KBM-7 (cell line): ENCODE measurements at regions not wholly inside any gene's neighbourhood (a gene's known extent, or its start where the extent isn't known, plus 50 kb on each side); places are given as distances from the start of the nearest gene placed in this dataset.
"Not testable (repeated sequence)": the region's sequence is repeated elsewhere in the genome, so short reads cannot be mapped to it uniquely, and the experiment has no call there.

Experiments
- DNase-seq: peaks from one replicate; pipeline ENCODE4 v3.0.0-alpha.2; 2015
- in situ Hi-C: fragments of 300-500 bp; cut with MboI; formaldehyde crosslinking; loops from 2 replicates; pipeline ENCODE4 v1.14.3; 2020; ENCODE audit warnings: low sequenced_read_pairs, low pct_unique_long_range_greater_than_20kb, mixed read lengths

DNA sequence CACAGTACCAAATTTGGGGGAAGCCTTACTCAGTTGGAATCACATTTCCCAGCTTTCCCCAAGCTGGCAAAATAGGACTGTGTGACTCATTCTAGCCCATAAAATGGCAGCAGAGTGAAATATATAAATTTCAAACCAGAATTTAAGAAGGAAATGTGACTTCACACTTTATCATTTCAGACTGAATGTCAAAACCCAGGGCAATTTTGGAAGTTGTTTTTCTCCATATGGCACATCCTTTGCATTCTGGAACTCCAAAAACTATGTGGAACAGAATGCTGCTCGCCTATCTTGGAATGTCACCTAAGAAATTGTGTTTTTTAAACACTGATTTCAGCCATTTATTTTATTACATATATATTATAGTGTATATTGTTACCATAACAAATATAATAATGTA, 424.7 kb upstream of the ST8SIA4 start:
- DNase-seq: no peak
- in situ Hi-C loops: no loop called here

DNA sequence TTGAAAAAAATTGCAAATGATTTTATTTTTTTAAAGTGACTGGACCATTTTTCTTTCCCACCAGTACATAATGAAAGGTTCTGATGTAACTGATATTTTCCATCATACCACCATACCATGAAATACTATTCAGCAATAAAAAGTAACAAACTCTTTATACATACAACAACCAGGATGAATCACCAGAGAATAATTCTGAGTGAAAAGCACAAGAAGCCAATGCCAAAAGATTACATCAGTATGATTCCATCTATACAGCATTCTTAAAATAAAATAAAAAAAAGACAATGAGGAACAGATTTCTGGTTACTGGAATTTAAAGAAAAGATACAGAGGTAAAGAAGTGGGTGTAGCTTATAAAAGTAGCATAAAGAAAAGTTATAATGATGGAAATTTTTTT, 423.7 kb upstream of the ST8SIA4 start:
- no peak for DNase-seq

GRCh38 chr5:101316401-101316800, 413.3 kb upstream of the ST8SIA4 start:
- DNase-seq, in situ Hi-C loops: not testable (repeated sequence)

More for the DNA sequence above, 423.7 kb upstream of the ST8SIA4 start:
- in situ Hi-C loops: no loop called here

DNA sequence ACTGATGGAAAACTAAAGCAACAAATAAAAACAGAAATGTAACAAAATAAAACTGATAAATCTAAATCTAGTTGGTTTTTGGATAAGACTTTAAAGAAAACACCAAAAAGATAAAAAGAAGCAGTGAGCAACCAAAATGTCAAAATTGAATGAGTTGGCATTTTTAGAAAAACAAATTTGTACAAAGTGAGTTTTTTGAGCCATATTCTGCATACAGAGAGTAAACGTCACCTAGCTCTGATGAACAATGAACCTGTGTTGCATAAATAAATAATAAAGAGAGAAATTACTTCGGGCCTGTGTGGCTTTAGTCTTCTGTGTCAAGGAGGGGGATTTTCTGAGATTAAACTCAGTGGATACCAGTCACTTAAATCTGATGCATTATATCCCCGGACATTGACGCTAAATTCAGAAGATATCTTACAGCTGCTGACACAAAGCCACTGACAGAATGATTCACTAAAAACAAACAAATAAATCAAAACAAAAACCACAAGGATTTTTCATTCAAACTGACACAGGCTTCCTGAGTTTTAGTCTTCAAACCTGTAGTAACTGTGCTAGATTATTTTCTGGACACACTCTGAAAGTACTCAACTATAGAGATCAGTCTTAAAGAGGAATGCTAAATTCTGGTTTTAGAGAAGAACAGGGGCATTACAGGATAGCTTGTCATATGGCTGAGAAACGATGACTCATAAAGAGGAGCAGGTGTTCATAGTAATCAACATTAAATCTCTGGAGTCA, 403.5 kb upstream of the ST8SIA4 start:
- DNase-seq: no peak
- in situ Hi-C loops: no loop called here

DNA sequence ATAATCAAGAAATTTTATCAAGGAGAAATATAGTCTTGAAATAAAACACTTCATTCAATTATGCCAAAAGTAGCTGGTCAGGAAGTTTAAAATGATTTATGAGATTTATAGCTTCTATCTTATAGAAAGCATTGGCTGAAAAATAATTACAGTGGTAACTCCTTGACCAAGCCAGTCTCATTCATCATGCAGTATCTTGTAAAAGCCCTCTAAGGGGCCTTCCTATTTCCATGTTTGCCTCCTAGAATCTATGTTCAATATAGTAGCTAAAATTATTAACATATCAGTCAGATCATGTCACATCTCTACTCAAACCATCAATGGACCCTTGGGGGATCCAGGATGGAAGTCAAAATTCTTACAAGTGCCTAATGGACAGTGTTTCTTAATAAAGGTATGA, 393.4 kb upstream of the ST8SIA4 start:
- DNase-seq: no peak
- in situ Hi-C loops: no loop called here

DNA sequence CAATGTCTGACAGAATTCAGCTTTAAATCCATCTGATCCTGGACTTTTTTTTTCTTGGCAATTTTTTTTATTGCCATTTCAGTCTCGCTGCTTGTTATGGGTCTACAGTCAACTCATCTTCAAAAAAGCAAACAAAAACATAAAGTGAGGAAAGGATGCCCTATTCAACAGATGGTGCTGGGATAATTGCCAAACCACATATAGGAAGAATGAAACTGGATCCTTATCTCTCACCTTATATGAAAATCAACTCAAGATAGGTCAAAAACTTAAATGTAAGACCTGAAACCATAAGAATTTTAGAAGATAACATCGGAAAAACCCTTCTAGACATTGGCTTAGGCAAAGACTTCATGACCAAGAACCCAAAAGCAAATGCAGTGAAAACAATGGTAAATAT, 389.1 kb upstream of the ST8SIA4 start:
- in situ Hi-C loops: no loop called here
- no peak for DNase-seq

- in situ Hi-C loops, DNase-seq: not testable (repeated sequence)
These were observed 387.7 kb upstream of the ST8SIA4 start for GRCh38 chr5:101290761-101291160.

DNA sequence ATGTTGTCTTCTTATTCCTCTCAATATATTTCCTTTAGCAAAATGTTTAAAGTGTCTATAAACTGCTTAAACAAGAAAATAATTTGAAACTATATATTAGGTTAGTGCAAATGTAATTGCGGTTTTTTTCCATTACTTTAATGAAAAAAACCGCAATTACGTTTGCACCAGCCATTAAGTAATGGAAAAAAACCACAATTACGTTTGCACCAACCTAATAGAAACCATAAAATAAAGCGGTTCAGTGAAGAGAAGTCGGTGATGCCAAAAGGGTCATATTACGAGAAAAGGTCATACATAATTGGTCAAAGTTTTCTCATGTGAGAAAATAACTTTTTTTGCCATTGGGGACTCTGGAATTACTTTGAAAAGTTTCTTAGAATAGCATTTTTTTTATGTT, 385.6 kb upstream of the ST8SIA4 start:
- in situ Hi-C loops: no loop called here
- DNase-seq: peak; percentile 32

GRCh38 chr5:101284736-101285375, 381.8 kb upstream of the ST8SIA4 start:
- DNase-seq: no peak
- in situ Hi-C loops: no loop called here

DNA sequence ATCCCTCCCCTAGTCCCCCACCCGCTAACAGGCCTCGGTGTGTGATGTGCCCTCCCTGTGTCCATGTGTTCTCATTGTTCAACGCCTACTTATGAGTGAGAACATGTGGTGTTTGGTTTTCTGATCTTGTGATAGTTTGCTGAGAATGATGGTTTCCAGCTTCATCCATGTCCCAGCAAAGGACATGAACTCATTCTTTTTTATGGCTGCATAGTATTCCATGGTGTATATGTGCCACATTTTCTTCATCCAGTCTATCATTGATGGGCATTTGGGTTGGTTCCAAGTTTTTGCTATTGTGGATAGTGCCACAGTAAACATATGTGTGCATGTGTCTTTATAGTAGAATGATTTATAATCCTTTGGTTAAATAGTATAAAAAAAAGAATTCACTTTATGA, 380.9 kb upstream of the ST8SIA4 start:
- in situ Hi-C loops, DNase-seq: not testable (repeated sequence)

- in situ Hi-C loops: no loop called here
These were observed 375.8 kb upstream of the ST8SIA4 start for GRCh38 chr5:101278917-101279316.

DNA sequence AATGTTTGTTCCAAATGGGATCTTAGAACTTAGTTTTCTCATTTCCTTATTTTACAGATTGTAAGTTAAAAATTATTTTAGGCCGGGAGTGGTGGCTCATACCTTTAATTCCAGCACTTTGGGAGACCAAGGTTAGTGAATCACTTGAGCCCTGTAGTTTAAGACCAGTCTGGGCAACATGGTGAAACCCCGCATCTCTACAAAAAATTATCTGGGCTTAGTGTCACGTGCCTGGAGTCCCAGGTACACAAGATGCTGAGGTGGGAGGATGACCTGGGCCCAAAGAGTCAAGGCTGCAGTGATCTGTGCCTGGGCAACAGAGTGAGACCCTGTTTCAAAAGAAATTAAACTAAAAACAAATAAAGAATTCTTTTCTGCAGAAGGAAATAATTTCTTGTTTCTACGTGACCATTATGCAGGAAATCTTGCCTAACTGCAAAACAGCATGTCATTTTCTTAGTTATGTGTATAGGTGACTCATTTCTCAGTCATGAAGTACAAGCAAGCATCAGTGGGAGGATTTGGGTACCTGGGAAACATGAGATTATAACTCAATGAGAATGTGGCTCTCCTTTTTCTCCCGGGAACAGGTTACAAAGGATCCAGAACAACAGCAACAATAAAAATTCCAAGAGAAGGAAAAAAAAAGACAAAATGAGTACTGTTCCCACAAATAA, 375.1 kb upstream of the ST8SIA4 start:
- in situ Hi-C loops: no loop called here
- no peak for DNase-seq

More at GRCh38 chr5:101278917-101279316, 375.8 kb upstream of the ST8SIA4 start:
- DNase-seq: no peak

GRCh38 chr5:101271945-101272344, 368.9 kb upstream of the ST8SIA4 start:
- no peak for DNase-seq
- in situ Hi-C loops: no loop called here

DNA sequence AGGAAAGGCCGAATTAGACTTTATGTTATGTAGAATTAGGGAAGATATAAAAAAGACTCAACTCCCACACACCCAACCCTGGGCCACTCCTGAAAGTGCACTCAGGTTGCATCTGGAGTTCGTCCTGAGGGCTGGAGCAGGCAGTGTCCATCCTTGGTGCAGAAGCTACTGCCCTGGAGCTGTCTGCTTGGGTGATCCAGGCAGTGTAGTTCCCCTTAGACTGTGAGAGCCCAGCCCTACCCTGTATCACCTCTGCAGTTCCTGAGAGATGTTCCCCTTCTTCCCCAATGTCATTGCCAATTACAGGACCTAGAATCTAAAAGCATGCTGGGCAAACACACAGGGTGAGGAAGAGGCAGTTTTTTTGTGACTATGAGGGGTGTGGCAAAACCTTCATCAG, 368.3 kb upstream of the ST8SIA4 start:
- in situ Hi-C loops: no loop called here
- DNase-seq: peak; percentile 5

DNA sequence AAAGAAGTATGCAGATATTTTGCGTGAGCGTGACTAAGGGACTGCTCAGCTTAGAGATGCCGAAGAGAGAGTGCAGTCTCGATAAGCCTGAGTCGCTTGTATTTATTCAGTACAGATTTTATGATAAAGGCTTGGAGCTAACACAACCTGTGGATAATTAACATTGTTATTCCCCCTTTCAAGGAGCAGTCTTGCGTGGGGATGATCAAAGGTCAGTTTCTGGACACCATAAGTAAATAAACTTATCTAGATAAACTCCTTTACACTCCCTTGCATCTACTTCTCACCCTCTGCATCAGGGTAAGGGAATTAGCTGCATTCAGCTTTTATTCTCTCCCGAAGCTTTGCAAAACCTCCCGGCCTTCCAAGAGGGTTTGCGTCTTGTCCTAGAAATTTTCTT, 357.8 kb upstream of the ST8SIA4 start:
- in situ Hi-C loops: no loop called here
- DNase-seq: no peak

DNA sequence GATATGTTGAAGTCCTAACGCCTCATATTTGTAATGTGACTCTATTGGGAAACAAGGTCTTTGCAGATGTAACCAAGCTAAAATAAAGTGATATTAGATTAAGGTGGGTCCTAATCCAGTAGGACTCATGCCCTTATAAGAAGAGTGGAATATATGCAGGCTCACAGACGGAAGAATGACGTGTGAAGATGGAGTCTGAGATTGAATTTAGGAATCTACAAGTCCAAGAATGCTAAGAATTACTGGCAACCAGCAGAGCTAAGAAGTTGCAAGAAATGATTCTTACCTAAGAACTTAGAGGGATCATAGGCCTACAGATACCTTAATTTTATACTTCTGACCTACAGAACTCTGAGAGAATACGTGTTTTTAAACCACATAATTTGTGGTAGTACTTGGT, 350.0 kb upstream of the ST8SIA4 start:
- in situ Hi-C loops: no loop called here
- no peak for DNase-seq

DNA sequence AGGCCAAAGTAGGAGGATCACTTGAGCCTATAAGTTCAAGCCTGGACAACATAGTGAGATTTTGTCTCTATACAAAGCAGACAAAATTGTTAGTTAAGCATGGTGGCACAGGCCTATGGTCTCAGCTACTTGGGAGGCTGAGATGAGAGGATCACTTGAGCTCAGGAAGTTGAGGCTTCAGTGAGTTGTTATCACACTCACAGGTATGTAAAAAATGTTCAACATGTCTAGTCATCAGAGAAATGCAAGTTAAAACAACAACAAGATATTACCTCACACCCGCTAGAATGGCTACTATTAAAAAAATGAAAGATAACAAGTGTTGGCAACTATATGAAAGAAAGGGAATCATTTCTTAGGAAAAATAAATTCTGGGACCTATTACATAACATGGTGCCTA, 341.5 kb upstream of the ST8SIA4 start:
- no peak for DNase-seq
- in situ Hi-C loops: no loop called here

- no peak for DNase-seq
- in situ Hi-C loops: no loop called here
These were observed 309.9 kb upstream of the ST8SIA4 start for GRCh38 chr5:101212942-101213514.

GRCh38 chr5:101206534-101206933, 303.5 kb upstream of the ST8SIA4 start:
- no peak for DNase-seq
- in situ Hi-C loops: no loop called here

GRCh38 chr5:101205065-101205464, 302.0 kb upstream of the ST8SIA4 start:
- in situ Hi-C loops, DNase-seq: not testable (repeated sequence)
